GM18519 (cell line): ENCODE measurements at regions not wholly inside any gene's neighbourhood (a gene's known extent, or its start where the extent isn't known, plus 50 kb on each side); places are given as distances from the start of the nearest gene placed in this dataset.

Source experiments
- ATAC-seq: cut with Tn5 transposase; IDR thresholded peaks from one replicate; pipeline ENCODE4 v1.9.1; 2021; ENCODE audit warnings: mild to moderate bottlenecking, moderate library complexity; ENCODE audit not compliant: unreplicated experiment, low FRiP score

GRCh38 chr2:206368484-206368883, 74.8 kb upstream of the ADAM23 start:
- ATAC-seq, result no peak

DNA sequence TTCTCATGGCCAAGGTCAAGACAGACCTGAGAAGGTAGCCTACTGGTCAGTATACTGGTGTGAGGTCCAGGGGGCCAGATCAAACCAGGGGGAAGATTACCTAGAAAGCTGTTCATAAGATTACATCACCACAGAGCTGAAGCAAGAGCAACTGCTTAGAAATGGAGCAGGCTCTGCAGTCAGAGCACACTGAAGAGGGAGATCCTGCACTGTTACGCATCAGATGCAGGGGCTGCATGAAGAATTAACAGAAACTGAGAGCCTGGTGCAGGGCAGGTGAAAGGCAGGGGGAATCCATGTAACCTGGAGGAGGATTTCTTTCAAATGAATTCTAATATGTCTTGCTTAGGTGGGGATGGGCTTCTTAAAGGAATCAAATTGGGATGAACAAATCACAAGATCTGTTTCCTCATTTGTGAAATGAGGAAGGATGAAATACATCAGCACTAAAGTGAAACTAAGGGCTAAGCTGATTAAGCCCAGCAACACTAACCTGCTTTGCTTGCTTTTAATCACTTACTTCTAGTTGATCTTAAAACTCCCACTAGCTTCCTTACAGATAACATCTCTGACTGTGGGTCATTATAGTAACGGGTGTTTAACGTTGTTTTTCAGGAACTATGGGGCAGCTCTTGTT, 74.3 kb upstream of the ADAM23 start:
- ATAC-seq, result no peak

GRCh38 chr2:206375956-206376355, 67.4 kb upstream of the ADAM23 start:
- ATAC-seq, result no peak

DNA sequence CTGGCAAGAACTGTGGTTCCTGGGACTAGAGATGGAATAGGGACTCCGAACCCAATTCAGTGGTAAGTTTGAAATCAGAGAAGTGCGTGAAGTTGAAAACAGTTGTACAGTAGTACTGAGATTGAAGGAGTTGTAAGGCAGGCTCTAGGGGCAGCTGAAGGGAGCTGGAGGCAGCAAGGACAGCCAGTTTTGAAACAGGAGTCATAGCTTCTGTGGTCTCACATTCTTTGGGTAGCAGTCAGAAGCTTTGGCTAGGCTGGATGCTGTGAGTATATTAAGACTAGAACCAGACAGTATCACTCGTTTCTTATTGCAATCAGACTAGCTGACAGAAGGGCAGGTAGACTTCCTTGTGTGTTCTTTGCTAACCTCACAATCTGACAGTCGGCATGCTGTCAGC, 64.5 kb upstream of the ADAM23 start:
- no peak for ATAC-seq

GRCh38 chr2:206379266-206379665, 64.1 kb upstream of the ADAM23 start:
- ATAC-seq, result no peak

GRCh38 chr2:206379886-206380285, 63.4 kb upstream of the ADAM23 start:
- ATAC-seq, result no peak

GRCh38 chr2:206381881-206382280, 61.5 kb upstream of the ADAM23 start:
- no peak for ATAC-seq

DNA sequence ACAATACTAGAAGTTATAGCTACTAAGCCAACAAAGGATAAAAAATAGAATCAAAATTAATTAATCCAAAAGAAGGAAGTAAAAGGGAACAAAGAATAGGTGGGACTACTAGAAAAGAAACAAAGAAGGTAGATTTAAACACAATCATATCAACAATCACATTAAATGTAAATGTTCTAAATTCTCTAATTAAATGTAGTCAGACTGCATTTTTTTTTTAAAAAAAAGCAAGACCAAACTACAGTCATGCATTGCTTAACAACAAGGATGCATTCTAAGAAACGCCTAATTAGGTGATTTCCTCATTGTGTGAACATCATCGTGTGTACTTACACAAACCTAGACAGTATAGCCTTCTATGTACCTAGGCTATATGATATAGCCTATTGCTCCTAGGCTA, 59.7 kb upstream of the ADAM23 start:
- ATAC-seq, result no peak

DNA sequence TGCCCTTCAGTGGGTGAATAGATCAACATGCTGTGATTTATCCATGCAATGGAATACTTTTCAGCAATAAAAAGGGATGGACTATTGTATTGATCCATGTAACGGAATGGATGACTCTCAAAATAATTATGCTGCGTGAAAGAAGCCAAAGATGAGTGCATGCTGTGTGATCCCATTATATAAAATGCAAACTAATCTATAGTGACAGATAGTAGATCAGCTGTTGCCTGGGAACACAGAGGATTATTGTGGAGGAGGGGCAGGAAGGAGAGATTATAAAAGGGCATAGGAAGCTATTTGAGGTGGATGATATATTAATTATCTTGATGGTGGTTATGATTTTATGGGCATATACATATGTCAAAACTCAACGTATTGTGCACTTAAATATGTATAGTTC, 55.5 kb upstream of the ADAM23 start:
- ATAC-seq, result no peak

DNA sequence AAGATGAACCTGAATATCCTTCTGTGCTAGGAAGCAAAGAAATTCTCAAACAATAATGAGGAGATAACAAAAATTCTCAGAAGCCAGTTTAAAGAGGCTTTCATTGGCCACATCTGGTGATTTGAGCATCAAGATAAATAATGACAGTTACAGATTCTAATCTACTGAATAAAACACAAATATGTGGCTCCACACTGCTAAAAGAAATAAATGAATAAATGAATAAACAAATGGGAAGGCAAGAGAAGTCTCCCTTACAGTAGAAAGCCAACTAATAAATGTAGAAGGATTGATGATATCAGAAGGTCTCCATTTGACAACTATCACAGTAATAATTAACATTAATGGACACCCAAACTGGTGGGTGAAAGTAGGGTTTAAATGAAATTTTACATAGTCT, 54.6 kb upstream of the ADAM23 start:
- no peak for ATAC-seq

- ATAC-seq, result no peak
Measured at GRCh38 chr2:206389164-206389563, 54.2 kb upstream of the ADAM23 start.

DNA sequence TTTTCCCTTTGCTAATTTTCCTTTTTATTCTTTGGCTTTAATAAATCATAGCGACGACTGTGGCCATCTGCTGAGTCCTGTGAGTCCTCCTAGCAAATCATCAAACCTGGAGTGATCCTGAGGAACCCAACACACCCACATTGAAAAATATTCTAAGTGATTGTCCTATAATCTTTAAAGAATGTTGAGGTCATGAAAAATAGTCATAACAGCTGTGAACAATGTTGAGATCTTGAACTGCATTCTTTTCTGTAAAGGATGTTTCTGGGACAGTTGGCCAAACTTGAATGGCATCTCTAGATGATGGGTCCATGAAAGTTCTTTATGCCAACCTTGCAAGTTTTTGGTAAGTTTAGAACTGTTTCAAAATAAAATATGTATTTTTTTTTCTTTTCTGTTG, 53.2 kb upstream of the ADAM23 start:
- ATAC-seq, result no peak

GRCh38 chr2:206392118-206392517, 51.2 kb upstream of the ADAM23 start:
- peak; percentile 80 for ATAC-seq
